Urinary bladder (tissue), 3 donors: ENCODE measurements at regions not wholly inside any gene's neighbourhood (a gene's known extent, or its start where the extent isn't known, plus 50 kb on each side); places are given as distances from the start of the nearest gene placed in this dataset.
"Not testable (repeated sequence)": the region's sequence is repeated elsewhere in the genome, so short reads cannot be mapped to it uniquely, and the experiment has no call there.

ENCODE experiments used
- DNase-seq: peaks from one replicate; pipeline ENCODE4 v3.0.0-alpha.2; 2015; ENCODE audit errors: extremely low spot score
- H3K27ac ChIP-seq: one replicate; pipeline ENCODE4 v1.5.1; 2013; ENCODE audit warnings: low read depth, mild to moderate bottlenecking, moderate library complexity
- H3K36me3 ChIP-seq: one replicate; pipeline ENCODE4 v1.6.1; 2013; ENCODE audit warnings: mild to moderate bottlenecking, moderate library complexity; ENCODE audit not compliant: insufficient read depth
- H3K4me1 ChIP-seq: one replicate; pipeline ENCODE4 v1.6.1; 2013; ENCODE audit warnings: mild to moderate bottlenecking, moderate library complexity; ENCODE audit not compliant: insufficient read depth
- H3K4me3 ChIP-seq: one replicate; pipeline ENCODE4 v1.5.1; 2013; ENCODE audit warnings: low read depth, low read length
- WGBS: extraction: QIAGEN DNeasy Blood & Tissue Kit; methylation state at CpG from one replicate; pipeline ENCODE4 v1.1.7; 2013; 5-methylcytosine and 5-hydroxymethylcytosine counted together
- donor health status: healthy with polysubstance abuse.
- donor health status: healthy.

DNA sequence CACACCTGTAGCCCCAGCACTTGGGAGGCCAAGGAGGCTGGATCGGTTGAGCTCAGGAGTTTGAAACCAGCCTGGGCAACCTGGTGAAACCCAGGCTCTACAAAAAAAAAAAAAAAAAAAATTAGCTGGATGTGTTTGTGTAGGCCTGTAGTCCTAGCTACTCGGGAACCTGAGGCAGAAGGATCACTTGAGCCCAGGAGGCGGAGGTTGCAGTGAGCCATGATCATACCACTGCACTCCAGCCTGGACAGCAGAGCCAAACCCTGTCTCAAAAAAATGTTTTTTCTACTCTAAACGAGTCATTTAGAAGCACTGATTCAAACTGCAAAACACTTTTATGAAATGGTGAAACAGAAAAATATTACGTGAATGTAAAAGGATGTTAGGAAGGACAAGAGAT lies 69.1 kb upstream of the SLC39A10 start:
- no peaks in the 10 kb centered on the region for H3K4me1 ChIP-seq
- no peak overlapping the region for H3K4me3 ChIP-seq
- no peak overlapping the region for H3K27ac ChIP-seq
- WGBS, result 83% methylated on average over 5 of the region's 5 CpGs
- no peak for DNase-seq
- H3K36me3 ChIP-seq, result no peaks in the 10 kb centered on the region

DNA sequence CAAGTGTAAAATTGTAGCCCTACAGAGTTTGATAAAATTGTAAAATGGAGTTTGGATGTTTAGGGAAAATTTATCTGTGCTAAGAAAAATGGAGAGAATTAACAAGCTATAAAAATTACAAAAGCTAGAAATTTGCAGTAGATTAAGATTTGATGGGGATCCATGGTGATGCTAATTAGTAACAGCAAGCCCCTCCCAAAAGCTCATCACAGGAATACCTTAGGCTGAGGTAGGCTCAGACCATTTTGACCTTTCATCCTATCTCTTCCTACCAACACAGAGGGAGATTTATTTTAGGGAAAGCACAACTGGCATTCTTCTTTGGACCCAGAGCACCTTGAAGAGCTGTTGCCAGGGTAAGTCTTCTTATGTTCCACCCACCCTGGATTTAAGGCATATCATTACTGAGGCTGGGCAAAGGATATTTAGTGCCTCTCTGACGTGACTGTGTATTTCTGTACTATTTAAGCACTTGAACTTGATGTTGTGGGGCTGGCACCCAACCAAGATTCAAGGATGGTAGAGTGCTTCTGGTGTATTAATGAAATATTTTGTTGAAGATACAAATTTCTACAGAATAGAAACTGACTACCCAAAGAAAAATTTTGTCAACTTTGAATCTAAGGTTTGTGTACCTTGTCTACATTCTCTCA lies 70.8 kb upstream of the SLC39A10 start:
- H3K27ac ChIP-seq, result no peak overlapping the region
- 54% methylated on average over 1 of the region's 1 CpG for WGBS
- no peaks in the 10 kb centered on the region for H3K36me3 ChIP-seq
- DNase-seq, result no peak
- H3K4me3 ChIP-seq, result no peak overlapping the region
- no peaks in the 10 kb centered on the region for H3K4me1 ChIP-seq

DNA sequence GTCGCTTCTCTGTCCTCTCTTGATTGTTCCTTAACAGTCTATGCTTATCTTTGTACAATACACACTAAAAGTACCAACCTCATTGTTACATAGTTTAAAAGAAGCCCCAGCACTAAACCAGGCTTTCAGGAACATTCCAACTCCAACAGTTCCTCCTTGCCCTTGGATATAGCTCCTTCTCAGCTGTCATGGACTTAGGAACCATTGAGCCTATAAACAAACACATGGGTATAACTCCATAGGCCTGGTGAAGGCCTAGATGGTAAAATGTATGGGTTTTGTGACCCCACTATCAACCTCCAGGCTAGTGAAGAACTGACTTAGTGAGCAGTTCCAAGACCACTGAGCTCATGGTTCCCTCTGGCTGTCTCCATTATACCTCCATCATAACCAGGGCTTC lies 74.8 kb upstream of the SLC39A10 start:
- Histone ChIP-seq H3K36me3 (no peaks in the 10 kb centered on the region), H3K4me1 (no peaks in the 10 kb centered on the region), H3K4me3 (no peak overlapping the region), H3K27ac (no peak overlapping the region)
- DNase-seq, result no peak
- 89% methylated on average over 1 of the region's 1 CpG for WGBS

DNA sequence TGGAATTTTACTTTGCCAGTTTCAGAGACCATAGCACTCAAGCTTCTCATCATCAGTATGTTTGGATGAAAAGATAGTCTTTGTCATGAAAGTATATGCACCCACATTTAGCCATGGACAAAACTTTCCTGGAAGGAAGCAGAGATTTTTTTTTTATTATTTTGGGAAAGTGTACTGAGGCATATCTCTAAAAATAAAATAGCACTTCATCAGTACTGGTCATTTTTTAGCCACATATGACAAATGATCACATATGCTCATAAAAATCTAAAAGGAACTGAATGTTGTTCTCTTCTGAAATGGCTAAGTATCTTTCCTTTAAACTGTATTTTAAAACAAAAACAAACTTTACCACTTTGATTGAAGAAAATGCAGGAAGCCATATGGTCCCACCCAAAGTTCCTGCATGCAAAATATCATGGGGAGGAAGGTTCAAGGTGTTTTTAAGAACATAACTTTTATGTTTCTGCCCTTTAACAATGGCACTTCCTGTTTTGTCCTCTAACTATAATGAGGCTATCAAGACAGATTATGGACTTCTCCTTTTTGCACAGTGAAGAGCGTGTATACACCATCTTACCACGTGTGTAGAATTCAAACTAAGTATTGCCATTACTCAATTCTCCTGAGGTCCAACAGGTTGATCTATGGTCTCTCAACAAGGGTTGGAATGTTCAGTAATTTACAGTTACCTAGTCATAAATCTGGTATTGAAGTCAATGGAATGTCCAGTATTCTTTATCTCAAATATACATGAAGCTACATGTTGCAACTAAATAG lies 77.1 kb upstream of the SLC39A10 start:
- WGBS, result 67% methylated on average over 2 of the region's 2 CpGs
- H3K4me3 ChIP-seq, result no peak overlapping the region
- DNase-seq, result no peak
- no peaks in the 10 kb centered on the region for H3K4me1 ChIP-seq
- H3K36me3 ChIP-seq, result no peaks in the 10 kb centered on the region
- H3K27ac ChIP-seq, result no peak overlapping the region

DNA sequence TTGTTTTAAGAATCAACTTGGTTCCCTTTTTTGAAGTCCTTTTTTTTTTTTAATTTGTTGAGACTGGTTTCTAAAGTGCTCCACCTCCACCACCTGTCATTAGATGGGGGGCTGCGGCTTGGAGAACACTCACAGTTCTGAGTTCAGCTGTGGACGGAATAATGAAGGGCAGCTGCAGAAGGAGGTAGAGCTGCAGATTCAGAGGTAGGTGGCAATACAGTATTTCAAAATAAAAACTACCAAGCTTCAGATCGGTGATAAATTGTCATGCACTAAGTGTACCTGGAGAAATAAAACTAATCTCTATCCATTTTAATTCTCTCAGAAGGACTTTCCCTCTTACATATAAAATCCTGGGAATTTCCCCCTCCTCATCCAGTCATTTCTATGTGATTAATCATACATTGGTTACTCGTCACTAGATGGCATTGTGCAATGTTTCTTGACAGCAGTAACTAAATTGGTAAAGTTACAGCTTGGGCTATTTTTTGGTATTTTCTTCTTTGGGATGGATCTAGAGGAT lies 81.1 kb upstream of the SLC39A10 start:
- no peak overlapping the region for H3K27ac ChIP-seq
- DNase-seq, result no peak
- H3K4me3 ChIP-seq, result no peak overlapping the region
- H3K36me3 ChIP-seq, result no peaks in the 10 kb centered on the region
- 34% methylated on average over 4 of the region's 4 CpGs for WGBS
- H3K4me1 ChIP-seq, result no peaks in the 10 kb centered on the region

DNA sequence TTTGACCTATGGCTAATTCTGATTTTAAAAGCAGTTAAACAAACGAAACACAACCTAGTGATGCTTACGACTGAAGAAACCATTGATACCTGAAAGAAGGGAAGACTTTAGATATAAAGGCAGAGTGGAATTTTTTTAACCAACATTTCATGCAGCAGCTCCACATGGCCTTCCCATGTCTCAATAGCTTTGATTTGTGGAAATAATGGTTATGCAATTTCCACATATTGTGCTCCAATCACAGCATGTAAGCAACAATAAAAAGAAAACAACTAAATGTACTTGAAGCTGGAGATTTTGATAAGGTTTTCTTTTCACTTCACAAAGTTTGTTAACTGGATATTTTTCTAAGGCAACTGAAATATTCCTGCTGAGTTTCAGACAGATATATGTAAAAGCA lies 82.0 kb upstream of the SLC39A10 start:
- Histone ChIP-seq H3K4me3 (no peak overlapping the region), H3K36me3 (no peaks in the 10 kb centered on the region), H3K4me1 (no peaks in the 10 kb centered on the region), H3K27ac (no peak overlapping the region)
- 92% methylated on average over 2 of the region's 2 CpGs for WGBS
- no peak for DNase-seq

DNA sequence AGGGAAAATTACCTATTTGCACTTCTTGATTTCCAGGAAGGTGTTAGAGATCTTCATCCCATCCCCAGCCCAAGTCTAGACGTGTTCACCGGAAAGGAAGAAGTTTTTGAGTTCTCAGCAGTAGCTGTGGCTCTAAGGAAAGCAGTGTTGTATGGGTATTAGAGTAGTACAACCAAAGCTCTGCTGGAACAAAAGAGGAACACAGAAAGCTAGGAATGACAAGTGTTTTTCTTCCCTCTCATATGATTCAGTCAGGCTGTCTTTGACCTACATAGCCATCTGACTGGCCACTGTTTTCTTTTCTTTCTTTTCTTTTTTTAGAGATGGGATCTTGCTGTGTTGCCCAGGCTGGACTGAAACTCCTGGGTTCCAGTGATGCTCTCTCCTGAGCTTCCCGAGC lies 82.7 kb upstream of the SLC39A10 start:
- DNase-seq, result no peak
- Histone ChIP-seq H3K36me3 (no peaks in the 10 kb centered on the region), H3K27ac (no peak overlapping the region), H3K4me1 (no peaks in the 10 kb centered on the region), H3K4me3 (no peak overlapping the region)
- 86% methylated on average over 3 of the region's 3 CpGs for WGBS

DNA sequence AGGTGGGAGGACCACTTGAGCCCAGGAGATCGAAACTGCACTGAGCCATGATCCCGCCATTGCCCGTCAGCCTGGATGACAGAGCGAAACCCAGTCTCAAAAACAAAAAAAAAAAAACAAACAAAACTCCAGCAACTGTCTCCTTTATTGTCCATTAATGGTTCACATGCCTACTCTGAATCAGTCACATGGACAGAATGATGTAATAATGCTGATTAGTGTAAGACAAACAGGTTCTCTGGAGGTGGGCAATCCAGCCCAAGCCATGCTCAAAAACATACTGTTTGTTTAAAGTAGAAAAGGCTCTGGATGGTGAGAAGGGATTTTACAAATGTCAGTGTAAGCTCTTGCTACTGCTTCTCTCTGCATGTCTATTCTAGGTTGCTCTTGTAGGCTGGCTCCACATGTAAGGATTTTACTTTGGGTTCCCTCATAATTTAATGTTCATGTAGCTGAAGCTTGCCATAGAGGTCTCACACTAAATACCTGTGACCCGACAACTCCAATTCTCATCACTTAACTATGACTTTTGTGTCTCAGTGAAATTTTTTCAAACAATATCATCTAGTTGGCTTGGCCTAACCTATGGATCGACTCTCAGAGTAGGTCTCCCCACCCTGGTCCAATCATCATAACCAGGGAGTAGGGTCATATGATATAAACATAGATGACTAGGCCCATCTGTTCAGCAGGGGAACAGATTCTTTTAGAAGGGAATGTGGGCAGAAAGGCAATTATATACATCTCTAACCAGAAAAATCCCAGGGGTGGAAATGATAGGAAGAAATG lies 83.9 kb upstream of the SLC39A10 start:
- H3K36me3 ChIP-seq, result no peaks in the 10 kb centered on the region
- H3K27ac ChIP-seq, result no peak overlapping the region
- H3K4me1 ChIP-seq, result no peaks in the 10 kb centered on the region
- H3K4me3 ChIP-seq, result no peak overlapping the region
- DNase-seq, result no peak
- whole genome bisulfite sequencing, result 94% methylated on average over 6 of the region's 6 CpGs

DNA sequence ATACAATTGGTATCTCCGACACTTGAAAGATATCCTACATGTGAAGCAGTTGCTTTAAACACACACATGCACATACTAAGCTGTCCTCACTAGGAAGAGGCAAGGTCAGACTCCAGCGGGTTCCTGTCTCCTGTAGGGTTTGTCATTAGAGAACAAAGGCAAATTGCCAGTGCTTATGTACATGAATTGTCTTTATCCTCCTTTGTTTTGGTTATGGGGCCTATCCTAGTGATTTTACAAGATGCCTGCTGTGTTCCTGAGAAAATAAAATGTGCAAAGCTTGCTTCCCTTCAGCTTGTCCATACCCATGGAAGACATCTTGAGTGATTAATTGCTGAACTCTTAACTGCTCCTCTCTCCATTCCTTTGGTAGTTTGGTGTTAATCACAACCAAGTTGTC lies 86.7 kb upstream of the SLC39A10 start:
- Histone ChIP-seq H3K36me3 (no peaks in the 10 kb centered on the region), H3K27ac (no peak overlapping the region), H3K4me3 (no peak overlapping the region), H3K4me1 (no peaks in the 10 kb centered on the region)
- 75% methylated on average over 2 of the region's 2 CpGs for WGBS
- no peak for DNase-seq

DNA sequence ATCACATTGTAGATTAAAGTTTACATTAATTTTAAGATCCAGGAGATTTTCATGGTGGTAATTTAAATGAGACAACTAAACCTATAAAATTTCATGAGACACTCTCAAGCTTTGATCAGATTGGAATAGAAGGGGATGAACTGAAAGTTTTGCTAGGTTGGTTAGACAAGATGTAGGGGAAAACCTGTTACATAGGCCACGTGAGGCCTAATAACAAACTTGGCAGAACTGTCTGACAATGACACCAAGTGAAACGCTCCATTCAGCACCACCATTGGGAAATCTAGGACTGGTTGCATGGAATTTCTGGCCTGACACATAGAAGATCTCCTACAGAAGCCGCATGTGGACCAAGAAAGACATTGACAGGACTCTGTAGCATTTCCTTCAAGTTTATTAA lies 87.8 kb upstream of the SLC39A10 start:
- Histone ChIP-seq H3K36me3 (no peaks in the 10 kb centered on the region), H3K27ac (no peak overlapping the region), H3K4me1 (no peaks in the 10 kb centered on the region), H3K4me3 (no peak overlapping the region)
- DNase-seq, result no peak
- WGBS, result 92% methylated on average over 3 of the region's 3 CpGs

DNA sequence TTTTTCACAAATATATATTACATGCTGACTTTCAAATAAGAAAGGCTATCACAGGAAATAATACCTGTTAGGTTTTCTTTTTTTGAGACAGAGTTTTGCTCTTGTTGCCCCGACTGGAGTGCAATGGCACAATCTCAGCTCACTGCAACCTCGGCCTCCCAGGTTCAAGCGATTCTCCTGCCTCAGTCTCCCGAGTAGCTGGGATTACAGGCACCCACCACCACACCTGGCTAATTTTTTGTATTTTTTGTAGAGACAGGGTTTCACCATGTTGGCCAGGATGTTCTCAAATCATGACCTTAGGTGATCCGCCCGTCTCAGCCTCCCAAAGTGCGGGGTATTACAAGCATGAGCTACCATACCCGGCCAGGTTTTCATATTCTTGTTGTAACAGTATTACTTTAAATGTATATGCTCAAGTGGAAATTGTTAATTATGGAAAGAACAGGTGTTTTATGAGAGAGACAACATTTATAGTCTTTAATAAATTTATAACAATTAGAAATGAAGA lies 92.3 kb upstream of the SLC39A10 start:
- not testable (repeated sequence) for DNase-seq, H3K36me3 ChIP-seq, H3K27ac ChIP-seq, H3K4me1 ChIP-seq, H3K4me3 ChIP-seq
- 94% methylated on average over 8 of the region's 8 CpGs for WGBS

DNA sequence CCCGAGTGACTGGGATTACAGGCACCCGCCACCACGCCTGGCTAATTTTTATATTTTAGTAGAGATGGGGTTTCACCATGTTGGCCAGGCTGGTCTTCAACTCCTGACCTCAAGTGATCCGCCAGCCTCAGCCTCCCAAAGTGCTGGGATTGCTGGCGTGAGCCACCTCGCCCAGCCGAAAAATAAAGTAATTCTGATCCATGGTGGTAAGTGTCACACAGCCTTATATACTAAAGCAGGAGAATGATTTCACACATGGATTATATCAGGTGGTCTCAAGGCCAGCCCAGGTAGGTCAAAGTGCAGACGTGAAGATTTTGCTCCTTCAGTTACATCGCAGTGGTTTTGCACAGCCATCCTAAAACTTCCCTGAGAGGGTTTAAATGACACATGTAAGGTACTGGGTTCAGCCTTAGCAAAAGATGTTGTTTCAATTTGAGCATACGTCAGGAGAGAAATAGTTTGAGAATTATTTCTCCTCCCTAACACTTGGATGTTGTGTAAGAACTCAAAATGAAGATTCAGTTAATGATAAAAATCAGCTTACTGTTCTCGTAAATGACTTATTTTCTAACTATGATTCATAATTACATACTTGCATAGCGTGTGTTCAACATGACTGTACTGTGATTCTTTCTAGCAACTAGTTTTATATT lies 93.0 kb upstream of the SLC39A10 start:
- 83% methylated on average over 12 of the region's 12 CpGs for WGBS

More for the DNA sequence above, 93.0 kb upstream of the SLC39A10 start:
- Histone ChIP-seq H3K27ac (no peak overlapping the region), H3K36me3 (no peaks in the 10 kb centered on the region), H3K4me3 (no peak overlapping the region), H3K4me1 (no peaks in the 10 kb centered on the region)
- DNase-seq, result no peak
